ENCODE measurements at regions not wholly inside any gene's neighbourhood (a gene's known extent, or its start where the extent isn't known, plus 50 kb on each side); places are given as distances from the start of the nearest gene placed in this dataset.

GRCh38 chr2:43133336-43133707 is 93.1 kb downstream of the ZFP36L2 start:
- WGBS, 2 donors: 89 to 93% methylated on average over 4 of the region's 4 CpGs
- intact Hi-C loops (cut with DNase I): no loop called here
- DNase-seq (no peak), ATAC-seq (ENCODE audit: low FRiP score) (no peak)
- Histone ChIP-seq H3K9me3 (ENCODE audit: control insufficient read depth, low read length) (no peaks in the 10 kb centered on the region), H3K4me3 (ENCODE audit: low read length in 2 of 2) (no peak overlapping the region), H3K4me1 (ENCODE audit: control insufficient read depth in 1 of 2, insufficient read depth in 2 of 2, low read length in 2 of 2) (no peaks in the 10 kb centered on the region), H3K27me3 (ENCODE audit: control insufficient read depth in 1 of 2, insufficient read depth in 2 of 2, low read length in 1 of 2) (no peaks in the 10 kb centered on the region), H3K36me3 (ENCODE audit: control insufficient read depth in 1 of 2, insufficient read depth in 2 of 2, low read length in 1 of 2) (no peaks in the 10 kb centered on the region), H3K27ac (ENCODE audit: low read depth in 1 of 2, low read length in 2 of 2) (no peak overlapping the region)

DNA sequence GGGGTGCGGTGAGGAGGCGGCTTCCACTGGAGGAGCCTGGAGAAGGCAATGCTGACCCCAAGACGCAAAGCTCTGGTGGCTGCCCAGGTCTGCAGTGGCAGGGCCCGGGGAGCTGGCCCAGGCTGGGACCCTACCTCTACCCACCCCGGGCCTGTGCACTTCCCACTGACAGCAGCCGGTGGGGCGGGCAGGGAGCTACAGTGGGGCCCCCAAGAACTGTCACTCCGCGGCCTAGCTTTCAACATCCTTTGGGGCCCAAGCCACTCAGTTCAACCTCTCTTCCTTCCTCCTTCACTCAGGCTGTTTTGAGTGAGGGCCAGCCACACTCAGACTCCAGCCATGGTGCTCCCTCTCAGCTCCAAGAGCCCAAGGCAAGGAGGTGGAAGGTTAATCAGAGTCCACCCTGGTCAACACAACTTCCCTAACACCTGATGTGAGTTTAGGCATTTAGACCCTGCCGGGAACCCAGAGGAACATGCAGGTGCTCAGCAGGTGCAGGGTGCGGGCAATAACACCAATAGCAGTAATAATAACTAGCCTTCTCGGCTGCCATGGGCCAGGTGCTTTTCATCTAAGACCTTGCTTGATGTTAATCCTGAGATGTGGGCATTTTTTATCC is 93.6 kb downstream of the ZFP36L2 start:
- ATAC-seq (ENCODE audit: low FRiP score): no peak
- Histone ChIP-seq H3K36me3 (ENCODE audit: control insufficient read depth in 1 of 2, insufficient read depth in 2 of 2, low read length in 1 of 2) (no peaks in the 10 kb centered on the region), H3K4me1 (ENCODE audit: control insufficient read depth in 1 of 2, insufficient read depth in 2 of 2, low read length in 2 of 2) (no peaks in the 10 kb centered on the region), H3K27me3 (ENCODE audit: control insufficient read depth in 1 of 2, insufficient read depth in 2 of 2, low read length in 1 of 2) (no peaks in the 10 kb centered on the region), H3K9me3 (ENCODE audit: control insufficient read depth, low read length) (no peaks in the 10 kb centered on the region), H3K27ac (ENCODE audit: low read depth in 1 of 2, low read length in 2 of 2) (no peak overlapping the region), H3K4me3 (ENCODE audit: low read length in 2 of 2) (no peak overlapping the region)
- 92 to 94% methylated on average over 12 of the region's 12 CpGs for WGBS, 2 donors
- intact Hi-C loops (cut with DNase I): no loop called here
- DNase-seq: no peak

GRCh38 chr2:43131890-43132682 is 94.3 kb downstream of the ZFP36L2 start:
- H3K36me3 ChIP-seq (ENCODE audit: control insufficient read depth in 1 of 2, insufficient read depth in 2 of 2, low read length in 1 of 2): no peaks in the 10 kb centered on the region
- no peaks in the 10 kb centered on the region for H3K9me3 ChIP-seq (ENCODE audit: control insufficient read depth, low read length)
- no peaks in the 10 kb centered on the region for H3K4me1 ChIP-seq (ENCODE audit: control insufficient read depth in 1 of 2, insufficient read depth in 2 of 2, low read length in 2 of 2)
- H3K4me3 ChIP-seq (ENCODE audit: low read length in 2 of 2): no peak overlapping the region
- ATAC-seq (ENCODE audit: low FRiP score) (no peak), DNase-seq (no peak)
- no peaks in the 10 kb centered on the region for H3K27me3 ChIP-seq (ENCODE audit: control insufficient read depth in 1 of 2, insufficient read depth in 2 of 2, low read length in 1 of 2)
- H3K27ac ChIP-seq (ENCODE audit: low read depth in 1 of 2, low read length in 2 of 2): no peak overlapping the region
- intact Hi-C loops (cut with DNase I): no loop called here
- WGBS, 2 donors: 87 to 89% methylated on average over 12 of the region's 12 CpGs

GRCh38 chr2:43131051-43131889 is 95.1 kb downstream of the ZFP36L2 start:
- H3K4me1 ChIP-seq (ENCODE audit: control insufficient read depth in 1 of 2, insufficient read depth in 2 of 2, low read length in 2 of 2): no peaks in the 10 kb centered on the region
- H3K4me3 ChIP-seq (ENCODE audit: low read length in 2 of 2): no peak overlapping the region
- H3K27me3 ChIP-seq (ENCODE audit: control insufficient read depth in 1 of 2, insufficient read depth in 2 of 2, low read length in 1 of 2): no peaks in the 10 kb centered on the region

DNA sequence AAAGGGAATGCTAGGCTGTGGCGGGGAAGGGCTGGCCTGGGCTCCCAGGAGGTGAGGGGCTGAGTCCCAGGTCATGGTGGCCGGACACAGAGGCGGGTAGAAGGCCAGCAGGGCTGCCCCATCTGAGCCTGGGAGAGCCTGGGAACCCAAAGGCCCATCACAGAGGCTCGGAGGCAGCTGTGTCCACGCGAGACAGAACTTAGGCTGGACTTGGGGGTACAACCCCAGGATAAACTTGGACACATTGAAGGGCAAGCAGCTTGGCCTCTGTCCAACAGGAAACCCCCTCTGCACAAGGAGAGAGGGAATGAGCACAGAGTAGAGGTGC is 95.9 kb downstream of the ZFP36L2 start:
- intact Hi-C loops (cut with DNase I): no loop called here
- ATAC-seq (ENCODE audit: low FRiP score): no peak
- no peak overlapping the region for H3K4me3 ChIP-seq (ENCODE audit: low read length in 2 of 2)
- no peaks in the 10 kb centered on the region for H3K36me3 ChIP-seq (ENCODE audit: control insufficient read depth in 1 of 2, insufficient read depth in 2 of 2, low read length in 1 of 2)
- WGBS, 2 donors: 93 to 98% methylated on average over 6 of the region's 6 CpGs
- H3K4me1 ChIP-seq (ENCODE audit: control insufficient read depth in 1 of 2, insufficient read depth in 2 of 2, low read length in 2 of 2): no peaks in the 10 kb centered on the region
- H3K27ac ChIP-seq (ENCODE audit: low read depth in 1 of 2, low read length in 2 of 2): no peak overlapping the region
- H3K9me3 ChIP-seq (ENCODE audit: control insufficient read depth, low read length): no peaks in the 10 kb centered on the region
- no peaks in the 10 kb centered on the region for H3K27me3 ChIP-seq (ENCODE audit: control insufficient read depth in 1 of 2, insufficient read depth in 2 of 2, low read length in 1 of 2)
- no peak for DNase-seq

More at GRCh38 chr2:43131051-43131889, 95.1 kb downstream of the ZFP36L2 start:
- WGBS, 2 donors: 58 to 64% methylated on average over 17 to 18 of the region's 18 CpGs
- no peak overlapping the region for H3K27ac ChIP-seq (ENCODE audit: low read depth in 1 of 2, low read length in 2 of 2)
- ATAC-seq (ENCODE audit: low FRiP score) (peak; percentile 69), DNase-seq (peak; percentile 84 to 85)
- H3K9me3 ChIP-seq (ENCODE audit: control insufficient read depth, low read length): no peaks in the 10 kb centered on the region
- intact Hi-C loops (cut with DNase I): no loop called here
- H3K36me3 ChIP-seq (ENCODE audit: control insufficient read depth in 1 of 2, insufficient read depth in 2 of 2, low read length in 1 of 2): no peaks in the 10 kb centered on the region

GRCh38 chr2:43129676-43130547 is 96.5 kb downstream of the ZFP36L2 start:
- no peaks in the 10 kb centered on the region for H3K4me1 ChIP-seq (ENCODE audit: control insufficient read depth in 1 of 2, insufficient read depth in 2 of 2, low read length in 2 of 2)
- H3K27ac ChIP-seq (ENCODE audit: low read depth in 1 of 2, low read length in 2 of 2): no peak overlapping the region
- ATAC-seq (ENCODE audit: low FRiP score): peak; percentile 17
- intact Hi-C loops (cut with DNase I): no loop called here
- no peaks in the 10 kb centered on the region for H3K9me3 ChIP-seq (ENCODE audit: control insufficient read depth, low read length)
- H3K4me3 ChIP-seq (ENCODE audit: low read length in 2 of 2): no peak overlapping the region
- H3K36me3 ChIP-seq (ENCODE audit: control insufficient read depth in 1 of 2, insufficient read depth in 2 of 2, low read length in 1 of 2): no peaks in the 10 kb centered on the region
- WGBS, 2 donors: 38 to 46% methylated on average over 14 of the region's 14 CpGs
- H3K27me3 ChIP-seq (ENCODE audit: control insufficient read depth in 1 of 2, insufficient read depth in 2 of 2, low read length in 1 of 2): no peaks in the 10 kb centered on the region
- DNase-seq: peak in 1 of 2 donors; percentile 84

DNA sequence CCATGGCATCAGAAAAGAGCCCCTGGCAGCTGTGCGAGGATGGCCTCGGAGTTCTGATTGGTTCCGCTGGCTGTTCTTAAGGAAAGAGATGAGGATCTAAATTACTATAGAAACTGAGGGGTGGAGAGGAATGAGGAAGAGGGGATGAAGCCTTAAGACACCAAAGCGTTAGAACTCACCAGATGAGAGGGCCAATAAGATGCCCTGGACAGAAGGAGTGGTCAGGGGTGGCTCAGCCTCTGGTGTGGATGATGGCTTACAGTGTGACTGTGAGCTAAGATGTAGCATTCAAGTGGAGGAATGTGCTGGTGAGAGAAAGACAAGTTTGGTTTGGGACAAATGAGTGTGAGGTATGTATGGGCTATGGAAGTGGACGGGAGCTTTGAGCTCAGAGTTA is 97.8 kb downstream of the ZFP36L2 start:
- WGBS, 2 donors: 85 to 94% methylated on average over 5 of the region's 5 CpGs
- intact Hi-C loops (cut with DNase I): no loop called here
- H3K27ac ChIP-seq (ENCODE audit: low read depth in 1 of 2, low read length in 2 of 2): no peak overlapping the region

DNA sequence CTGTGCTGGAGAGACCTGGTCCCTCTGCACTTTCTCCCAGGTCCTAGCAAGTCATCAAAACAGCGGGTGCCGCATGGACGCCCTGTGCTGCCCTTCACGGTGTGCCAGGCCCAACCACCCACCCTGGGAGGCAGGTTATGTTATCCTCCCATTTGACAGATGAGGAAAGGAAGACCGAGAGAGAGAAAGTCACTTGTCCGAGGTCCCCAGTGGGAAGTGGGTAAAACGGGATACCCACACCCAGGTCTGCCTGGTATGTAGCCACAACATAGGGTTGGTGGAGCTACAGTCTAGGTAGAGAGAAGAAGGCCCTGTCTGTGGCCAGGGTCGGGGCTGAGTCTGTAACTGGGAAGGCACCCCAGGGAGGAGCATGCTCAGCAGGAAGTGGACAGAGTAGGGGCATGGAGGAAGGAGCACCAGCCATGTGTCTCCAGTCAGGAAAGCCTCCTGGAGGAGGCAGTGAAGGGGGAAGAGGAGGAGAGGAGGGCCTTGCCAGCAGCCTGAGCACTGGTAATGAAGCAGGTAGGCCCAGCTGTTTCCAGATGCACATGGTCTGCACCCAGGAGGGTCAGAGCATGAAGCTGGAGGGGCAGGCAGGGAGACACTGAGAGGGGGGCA is 98.4 kb downstream of the ZFP36L2 start:
- ATAC-seq (ENCODE audit: low FRiP score): no peak
- Histone ChIP-seq H3K4me3 (ENCODE audit: low read length in 2 of 2) (no peak overlapping the region), H3K27me3 (ENCODE audit: control insufficient read depth in 1 of 2, insufficient read depth in 2 of 2, low read length in 1 of 2) (no peaks in the 10 kb centered on the region), H3K36me3 (ENCODE audit: control insufficient read depth in 1 of 2, insufficient read depth in 2 of 2, low read length in 1 of 2) (no peaks in the 10 kb centered on the region), H3K4me1 (ENCODE audit: control insufficient read depth in 1 of 2, insufficient read depth in 2 of 2, low read length in 2 of 2) (no peaks in the 10 kb centered on the region), H3K27ac (ENCODE audit: low read depth in 1 of 2, low read length in 2 of 2) (no peak overlapping the region), H3K9me3 (ENCODE audit: control insufficient read depth, low read length) (no peaks in the 10 kb centered on the region)
- intact Hi-C loops (cut with DNase I): no loop called here
- 91 to 93% methylated on average over 8 of the region's 8 CpGs for WGBS, 2 donors
- peak in 1 of 2 donors; percentile 64 for DNase-seq

More for the DNA sequence above, 97.8 kb downstream of the ZFP36L2 start:
- ATAC-seq (ENCODE audit: low FRiP score) (no peak), DNase-seq (no peak)
- H3K27me3 ChIP-seq (ENCODE audit: control insufficient read depth in 1 of 2, insufficient read depth in 2 of 2, low read length in 1 of 2): no peaks in the 10 kb centered on the region
- no peaks in the 10 kb centered on the region for H3K36me3 ChIP-seq (ENCODE audit: control insufficient read depth in 1 of 2, insufficient read depth in 2 of 2, low read length in 1 of 2)
- H3K9me3 ChIP-seq (ENCODE audit: control insufficient read depth, low read length): no peaks in the 10 kb centered on the region
- H3K4me1 ChIP-seq (ENCODE audit: control insufficient read depth in 1 of 2, insufficient read depth in 2 of 2, low read length in 2 of 2): no peaks in the 10 kb centered on the region
- no peak overlapping the region for H3K4me3 ChIP-seq (ENCODE audit: low read length in 2 of 2)
